ENCODE measurements at regions not wholly inside any gene's neighbourhood (a gene's known extent, or its start where the extent isn't known, plus 50 kb on each side); places are given as distances from the start of the nearest gene placed in this dataset.

DNA sequence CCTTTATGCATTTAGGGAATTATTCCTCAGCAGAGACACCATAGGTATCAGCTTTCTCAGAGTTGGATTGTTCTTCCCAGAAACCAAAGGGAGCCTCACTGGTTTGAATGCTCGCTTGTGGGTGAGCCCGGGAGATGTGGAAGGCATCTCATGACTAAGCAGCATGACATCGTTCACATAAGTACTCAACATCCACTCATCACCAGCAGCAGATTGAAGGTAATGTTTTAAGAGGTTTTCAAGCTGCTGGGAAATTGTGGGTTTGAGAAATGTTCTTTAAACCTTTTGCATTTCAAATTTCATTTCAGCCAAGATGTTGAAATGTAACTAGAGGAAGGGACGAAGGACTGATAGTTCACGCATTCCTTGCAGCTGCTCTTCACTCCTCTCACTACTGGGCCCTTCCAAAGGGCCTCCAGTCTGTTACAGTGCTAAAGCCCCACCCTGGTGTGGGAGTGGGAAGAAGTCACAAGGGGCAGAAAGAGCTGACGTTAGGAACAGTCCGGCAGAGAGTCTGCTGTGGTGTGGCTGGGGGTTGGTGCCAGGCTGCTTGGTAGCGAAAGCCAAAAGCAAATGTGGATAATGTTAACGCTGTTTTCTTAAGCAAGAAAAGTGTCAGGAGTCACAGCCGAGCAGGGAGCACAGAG lies 324.5 kb upstream of the EPHA4 start:
- TF ChIP-seq SUZ12 (IDR thresholded peaks at IDR 0.05; ENCODE audit: extremely low read depth, insufficient read depth, insufficient read length) (no peak), YY1 (IDR thresholded peaks at IDR 0.05; ENCODE audit: insufficient read depth, insufficient read length) (no peak)
